Gastroesophageal sphincter (tissue), 3 donors: ENCODE measurements at regions not wholly inside any gene's neighbourhood (a gene's known extent, or its start where the extent isn't known, plus 50 kb on each side); places are given as distances from the start of the nearest gene placed in this dataset.

Source experiments
- EP300 ChIP-seq: sonication (generic); formaldehyde crosslinking; IDR thresholded peaks from one replicate; pipeline ENCODE4 v1.6.1; 2017; ENCODE audit warnings: antibody characterized with exemption, mild to moderate bottlenecking
- POLR2A ChIP-seq, 2 donors: fragments of 450-650 bp; IDR thresholded peaks; one replicate each; pipeline ENCODE4 v1.6.1; 2017; ENCODE audit warnings: antibody characterized with exemption in 2 of 2, mild to moderate bottlenecking in 2 of 2, moderate library complexity in 1 of 2
- POLR2AphosphoS5 ChIP-seq: sonication (generic); formaldehyde crosslinking; IDR thresholded peaks from one replicate; pipeline ENCODE4 v1.6.1; 2017; ENCODE audit warnings: antibody characterized with exemption
- TF ChIP-seq, protein P1 (sequence below), 4 experiments: fragments of 200-600 bp in 2 of 4; fragments of 450-650 bp in 2 of 4; sonication (generic) in 1 of 4; IDR thresholded peaks; one replicate each; pipeline ENCODE4 v1.5.1; 2017 to 2019; ENCODE audit warnings: antibody characterized with exemption in 4 of 4, mild to moderate bottlenecking in 2 of 4, moderate library complexity in 2 of 4

DNA sequence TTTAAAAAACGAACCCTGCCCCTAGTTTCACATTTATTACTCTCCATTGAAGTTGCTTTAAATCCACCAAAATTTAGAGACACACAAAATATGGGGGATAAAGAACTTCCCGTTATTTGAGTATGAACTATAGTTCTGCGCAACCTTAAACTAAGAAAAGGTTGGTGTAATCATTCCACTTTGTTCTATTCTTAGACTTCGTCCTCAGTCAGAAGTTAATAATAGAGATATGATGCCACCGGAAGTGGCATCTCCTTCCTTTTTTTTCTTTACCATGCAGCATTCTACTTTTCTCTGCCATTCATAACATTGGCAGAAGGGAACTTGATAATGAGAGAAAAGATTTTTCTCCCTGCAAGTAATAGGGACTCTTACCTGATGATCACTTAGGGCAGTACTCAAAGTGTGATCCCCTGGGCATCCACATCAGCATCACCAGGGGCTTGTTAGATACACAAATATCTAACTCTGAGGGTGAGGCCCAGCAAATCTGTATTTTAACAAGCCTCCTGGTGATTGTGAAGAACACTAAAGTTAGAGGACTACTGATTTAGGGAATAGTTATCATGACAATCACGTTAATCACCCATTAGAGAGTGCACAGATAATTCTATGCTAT lies 147.7 kb upstream of the DTNA start:
- TF ChIP-seq, protein P1, sequence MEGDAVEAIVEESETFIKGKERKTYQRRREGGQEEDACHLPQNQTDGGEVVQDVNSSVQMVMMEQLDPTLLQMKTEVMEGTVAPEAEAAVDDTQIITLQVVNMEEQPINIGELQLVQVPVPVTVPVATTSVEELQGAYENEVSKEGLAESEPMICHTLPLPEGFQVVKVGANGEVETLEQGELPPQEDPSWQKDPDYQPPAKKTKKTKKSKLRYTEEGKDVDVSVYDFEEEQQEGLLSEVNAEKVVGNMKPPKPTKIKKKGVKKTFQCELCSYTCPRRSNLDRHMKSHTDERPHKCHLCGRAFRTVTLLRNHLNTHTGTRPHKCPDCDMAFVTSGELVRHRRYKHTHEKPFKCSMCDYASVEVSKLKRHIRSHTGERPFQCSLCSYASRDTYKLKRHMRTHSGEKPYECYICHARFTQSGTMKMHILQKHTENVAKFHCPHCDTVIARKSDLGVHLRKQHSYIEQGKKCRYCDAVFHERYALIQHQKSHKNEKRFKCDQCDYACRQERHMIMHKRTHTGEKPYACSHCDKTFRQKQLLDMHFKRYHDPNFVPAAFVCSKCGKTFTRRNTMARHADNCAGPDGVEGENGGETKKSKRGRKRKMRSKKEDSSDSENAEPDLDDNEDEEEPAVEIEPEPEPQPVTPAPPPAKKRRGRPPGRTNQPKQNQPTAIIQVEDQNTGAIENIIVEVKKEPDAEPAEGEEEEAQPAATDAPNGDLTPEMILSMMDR (IDR thresholded peaks at IDR 0.05), result no peak
- no peak for TF ChIP-seq POLR2A (IDR thresholded peaks at IDR 0.05)
- no peak for TF ChIP-seq POLR2AphosphoS5
- no peak for TF ChIP-seq EP300
